Esophagus mucosa (tissue), 1 donor: ENCODE measurements at regions not wholly inside any gene's neighbourhood (a gene's known extent, or its start where the extent isn't known, plus 50 kb on each side); places are given as distances from the start of the nearest gene placed in this dataset.
A peak's percentile ranks its signal among the peaks of the same experiment; 100 is the strongest.
"Not testable (repeated sequence)": the region's sequence is repeated elsewhere in the genome, so short reads cannot be mapped to it uniquely, and the experiment has no call there.

Experiments
- ATAC-seq: fragments of 200-7000 bp; cut with Tn5 transposase; one replicate; pipeline ENCODE4 v1.9.1; 2020
- donor health status: DM: yes; HTN: yes; CAD: no.

- ATAC-seq: no peak
Observed at GRCh38 chr7:12834782-12835181, 147.3 kb downstream of the ARL4A start.

GRCh38 chr7:12839508-12840153 is 152.2 kb downstream of the ARL4A start:
- peak; percentile 95 for ATAC-seq

- not testable (repeated sequence) for ATAC-seq
Observed at GRCh38 chr7:12844732-12845131, 157.3 kb downstream of the ARL4A start.

GRCh38 chr7:12847001-12847400 is 159.6 kb downstream of the ARL4A start:
- no peak for ATAC-seq

- peak; percentile 96 for ATAC-seq
Observed at GRCh38 chr7:12851142-12851541, 163.7 kb downstream of the ARL4A start.

- ATAC-seq: no peak
Observed at GRCh38 chr7:12851841-12852240, 164.4 kb downstream of the ARL4A start.

- ATAC-seq: no peak
Observed at GRCh38 chr7:12855036-12855435, 167.6 kb downstream of the ARL4A start.

GRCh38 chr7:12859761-12860160 is 172.3 kb downstream of the ARL4A start:
- ATAC-seq: no peak

- ATAC-seq: no peak
Observed at GRCh38 chr7:12861070-12861469, 173.6 kb downstream of the ARL4A start.

GRCh38 chr7:12862146-12862545 is 174.7 kb downstream of the ARL4A start:
- no peak for ATAC-seq

GRCh38 chr7:12864470-12865046 is 177.1 kb downstream of the ARL4A start:
- ATAC-seq: peak; percentile 32

- peak; percentile 63 for ATAC-seq
Observed at GRCh38 chr7:12865593-12865992, 178.2 kb downstream of the ARL4A start.

- ATAC-seq: no peak
Observed at GRCh38 chr7:12866207-12866606, 178.8 kb downstream of the ARL4A start.

GRCh38 chr7:12868027-12868426 is 180.6 kb downstream of the ARL4A start:
- no peak for ATAC-seq

- no peak for ATAC-seq
Observed at GRCh38 chr7:12870219-12870618, 182.8 kb downstream of the ARL4A start.

- ATAC-seq: no peak
Observed at GRCh38 chr7:12872487-12872886, 185.1 kb downstream of the ARL4A start.

GRCh38 chr7:12873571-12873970 is 186.1 kb downstream of the ARL4A start:
- no peak for ATAC-seq

GRCh38 chr7:12879139-12879538 is 191.7 kb downstream of the ARL4A start:
- ATAC-seq: no peak

- ATAC-seq: no peak
Observed at GRCh38 chr7:12881712-12882111, 194.3 kb downstream of the ARL4A start.

GRCh38 chr7:12882710-12883109 is 195.3 kb downstream of the ARL4A start:
- ATAC-seq: no peak

- no peak for ATAC-seq
Observed at GRCh38 chr7:12884033-12884432, 196.6 kb downstream of the ARL4A start.

GRCh38 chr7:12884856-12885440 is 197.5 kb downstream of the ARL4A start:
- no peak for ATAC-seq

- no peak for ATAC-seq
Observed at GRCh38 chr7:12888717-12889116, 201.3 kb downstream of the ARL4A start.

- ATAC-seq: no peak
Observed at GRCh38 chr7:12889391-12889790, 202.0 kb downstream of the ARL4A start.
